NCI-H128 (cell line): ENCODE measurements at regions not wholly inside any gene's neighbourhood (a gene's known extent, or its start where the extent isn't known, plus 50 kb on each side); places are given as distances from the start of the nearest gene placed in this dataset.

Source experiments
- DNase-seq: peaks from one replicate; lab custom pipeline; 2025; ENCODE audit not compliant: unreplicated experiment; lab: John Stamatoyannopoulos, UW

- no peak for DNase-seq
These were observed 227.7 kb upstream of the TSHZ2 start for GRCh38 chr20:52744441-52744840.

GRCh38 chr20:52738081-52738480 is 234.1 kb upstream of the TSHZ2 start:
- DNase-seq, result no peak

GRCh38 chr20:52736507-52736906 is 235.7 kb upstream of the TSHZ2 start:
- no peak for DNase-seq

- DNase-seq, result no peak
These were observed 241.1 kb upstream of the TSHZ2 start for GRCh38 chr20:52731093-52731492.

GRCh38 chr20:52727740-52728456 is 244.3 kb upstream of the TSHZ2 start:
- no peak for DNase-seq

- no peak for DNase-seq
These were observed 247.6 kb upstream of the TSHZ2 start for GRCh38 chr20:52724541-52724940.

GRCh38 chr20:52722926-52723688 is 249.1 kb upstream of the TSHZ2 start:
- DNase-seq, result no peak

GRCh38 chr20:52708137-52708536 is 264.0 kb upstream of the TSHZ2 start:
- DNase-seq, result no peak

- DNase-seq, result no peak
These were observed 267.6 kb upstream of the TSHZ2 start for GRCh38 chr20:52704553-52704952.

GRCh38 chr20:52688345-52688744 is 283.8 kb upstream of the TSHZ2 start:
- no peak for DNase-seq

GRCh38 chr20:52684905-52685304 is 287.3 kb upstream of the TSHZ2 start:
- no peak for DNase-seq

GRCh38 chr20:52684176-52684575 is 288.0 kb upstream of the TSHZ2 start:
- DNase-seq, result no peak

- no peak for DNase-seq
These were observed 288.4 kb upstream of the TSHZ2 start for GRCh38 chr20:52683761-52684160.

- no peak for DNase-seq
These were observed 289.9 kb upstream of the TSHZ2 start for GRCh38 chr20:52682237-52682636.

GRCh38 chr20:52681288-52681687 is 290.9 kb upstream of the TSHZ2 start:
- DNase-seq, result no peak

GRCh38 chr20:52677216-52677615 is 294.9 kb upstream of the TSHZ2 start:
- no peak for DNase-seq

- no peak for DNase-seq
These were observed 295.7 kb upstream of the TSHZ2 start for GRCh38 chr20:52676283-52676995.

- DNase-seq, result no peak
These were observed 296.8 kb upstream of the TSHZ2 start for GRCh38 chr20:52675375-52675774.

- no peak for DNase-seq
These were observed 303.5 kb upstream of the TSHZ2 start for GRCh38 chr20:52668626-52669025.

- no peak for DNase-seq
These were observed 304.8 kb upstream of the TSHZ2 start for GRCh38 chr20:52667358-52667757.

GRCh38 chr20:52665441-52665840 is 306.7 kb upstream of the TSHZ2 start:
- no peak for DNase-seq

GRCh38 chr20:52655395-52655794 is 316.8 kb upstream of the TSHZ2 start:
- no peak for DNase-seq
